Ascending aorta (tissue), 2 donors: ENCODE measurements at regions not wholly inside any gene's neighbourhood (a gene's known extent, or its start where the extent isn't known, plus 50 kb on each side); places are given as distances from the start of the nearest gene placed in this dataset.
A peak's percentile ranks its signal among the peaks of the same experiment; 100 is the strongest.

Source experiments
- DNase-seq, 2 donors: peaks; one replicate each; pipeline ENCODE4 v3.0.0-alpha.2; 2019; ENCODE audit warnings: low spot score in 2 of 2
- H3K27ac ChIP-seq, 2 donors: fragments of 200-600 bp; sonication (generic); one replicate each; pipeline ENCODE4 v1.5.1; 2016 to 2017; ENCODE audit warnings: mild to moderate bottlenecking in 1 of 2
- H3K27me3 ChIP-seq: fragments of 200-600 bp; sonication (generic); one replicate; pipeline ENCODE4 v1.5.1; 2017
- H3K36me3 ChIP-seq, 2 donors: fragments of 200-600 bp; sonication (generic); one replicate each; pipeline ENCODE4 v1.5.1; 2016
- H3K4me1 ChIP-seq, 2 donors: fragments of 200-600 bp; sonication (generic); one replicate each; pipeline ENCODE4 v1.5.1; 2016 to 2017; ENCODE audit warnings: mild to moderate bottlenecking in 1 of 2
- H3K4me3 ChIP-seq, 2 donors: fragments of 200-600 bp; sonication (generic); one replicate each; pipeline ENCODE4 v1.5.1; 2016 to 2017; ENCODE audit warnings: mild to moderate bottlenecking in 1 of 2
- H3K9me3 ChIP-seq, 2 donors: fragments of 200-600 bp; sonication (generic); one replicate each; pipeline ENCODE4 v1.5.1; 2016
- CTCF ChIP-seq, 3 experiments: fragments of 200-600 bp in 2 of 3; fragments of 450-650 bp in 1 of 3; sonication (generic) in 2 of 3; IDR thresholded peaks; one replicate each; pipeline ENCODE4 v1.5.1; 2016 to 2019; ENCODE audit warnings: antibody characterized with exemption in 3 of 3, mild to moderate bottlenecking in 1 of 3, moderate library complexity in 1 of 3
- intact Hi-C: fragments of 100-400 bp; cut with DNase I; formaldehyde crosslinking; loops from one replicate; pipeline ENCODE4 v1.15.1; 2023

GRCh38 chr10:8454357-8454756 lies 399.9 kb downstream of the GATA3 start:
- no peaks in the 10 kb centered on the region for H3K4me1 ChIP-seq
- H3K27me3 ChIP-seq: no peaks in the 10 kb centered on the region
- intact Hi-C loops: no loop called here
- DNase-seq: no peak
- H3K27ac ChIP-seq: no peak overlapping the region
- H3K4me3 ChIP-seq: no peak overlapping the region
- H3K9me3 ChIP-seq: no peaks in the 10 kb centered on the region
- no peak for TF ChIP-seq CTCF (IDR thresholded peaks at IDR 0.05)
- H3K36me3 ChIP-seq: no peaks in the 10 kb centered on the region

DNA sequence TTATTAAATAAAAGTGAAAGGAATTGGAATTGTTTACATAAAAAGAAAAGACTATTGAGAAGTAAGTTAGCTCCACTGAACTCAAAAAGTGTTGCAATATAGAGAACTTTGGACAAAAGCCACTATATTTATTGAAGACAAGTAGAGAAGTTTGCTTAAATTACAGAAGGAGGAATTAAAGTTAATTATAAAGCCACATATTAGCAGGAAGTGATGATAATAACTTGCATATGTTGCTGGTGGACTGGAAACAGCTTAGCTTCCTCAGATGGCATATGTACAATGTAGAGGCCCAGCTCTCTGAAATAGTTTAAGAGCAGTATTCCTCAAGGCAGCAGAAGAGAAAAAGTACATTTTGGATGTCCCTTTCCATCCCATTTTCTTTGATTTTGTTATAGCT lies 400.7 kb downstream of the GATA3 start:
- Histone ChIP-seq H3K9me3 (no peaks in the 10 kb centered on the region), H3K27ac (no peak overlapping the region), H3K36me3 (no peaks in the 10 kb centered on the region), H3K4me3 (no peak overlapping the region), H3K4me1 (no peaks in the 10 kb centered on the region), H3K27me3 (no peaks in the 10 kb centered on the region)
- no peak for DNase-seq
- no peak for TF ChIP-seq CTCF (IDR thresholded peaks at IDR 0.05)
- intact Hi-C loops: no loop called here

DNA sequence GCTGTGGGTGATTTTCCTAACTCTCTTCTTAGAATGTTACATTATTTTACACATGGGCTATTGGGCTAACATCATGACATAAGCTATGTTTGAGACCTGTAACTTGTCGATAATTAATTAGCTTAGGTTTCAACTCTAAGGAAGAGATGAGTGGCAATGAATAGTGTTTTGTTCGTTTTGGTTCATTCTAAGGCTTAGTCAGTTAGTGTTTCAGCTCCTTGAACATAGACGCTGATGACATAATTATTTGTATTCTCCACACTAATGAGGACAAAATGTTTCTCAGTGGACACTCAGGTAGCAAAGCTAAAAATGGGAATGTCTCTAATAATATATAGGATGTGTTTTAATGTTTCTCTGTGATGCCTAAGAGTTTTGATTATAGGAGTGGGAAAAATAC lies 401.9 kb downstream of the GATA3 start:
- H3K36me3 ChIP-seq: no peaks in the 10 kb centered on the region
- DNase-seq: no peak
- intact Hi-C loops: no loop called here
- TF ChIP-seq CTCF (IDR thresholded peaks at IDR 0.05): no peak
- H3K9me3 ChIP-seq: no peaks in the 10 kb centered on the region
- H3K4me1 ChIP-seq: no peaks in the 10 kb centered on the region
- no peak overlapping the region for H3K27ac ChIP-seq
- no peak overlapping the region for H3K4me3 ChIP-seq
- H3K27me3 ChIP-seq: no peaks in the 10 kb centered on the region

DNA sequence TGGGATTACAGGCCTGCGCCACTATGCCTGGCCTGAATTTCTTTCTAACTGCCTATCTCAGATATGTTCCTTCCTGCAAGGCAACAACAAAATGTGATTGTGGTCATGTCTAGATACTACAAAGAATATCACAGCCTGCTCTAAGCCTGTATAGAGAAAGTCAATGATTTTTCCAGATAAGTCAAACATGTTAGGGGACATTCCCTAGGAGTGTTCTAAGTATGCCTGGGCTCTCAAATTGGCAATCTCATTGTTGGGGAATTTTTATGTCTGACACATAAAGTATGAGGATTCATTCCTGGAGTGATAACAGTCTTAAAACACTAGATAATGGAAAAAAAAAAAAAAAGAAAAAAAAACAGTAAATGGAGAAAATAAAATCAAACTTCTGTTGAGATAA lies 406.1 kb downstream of the GATA3 start:
- H3K27me3 ChIP-seq: no peaks in the 10 kb centered on the region
- intact Hi-C loops: no loop called here
- DNase-seq: no peak
- no peak overlapping the region for H3K27ac ChIP-seq
- TF ChIP-seq CTCF (IDR thresholded peaks at IDR 0.05): no peak
- H3K36me3 ChIP-seq: no peaks in the 10 kb centered on the region
- H3K4me1 ChIP-seq: no peaks in the 10 kb centered on the region
- H3K4me3 ChIP-seq: no peak overlapping the region
- no peaks in the 10 kb centered on the region for H3K9me3 ChIP-seq

DNA sequence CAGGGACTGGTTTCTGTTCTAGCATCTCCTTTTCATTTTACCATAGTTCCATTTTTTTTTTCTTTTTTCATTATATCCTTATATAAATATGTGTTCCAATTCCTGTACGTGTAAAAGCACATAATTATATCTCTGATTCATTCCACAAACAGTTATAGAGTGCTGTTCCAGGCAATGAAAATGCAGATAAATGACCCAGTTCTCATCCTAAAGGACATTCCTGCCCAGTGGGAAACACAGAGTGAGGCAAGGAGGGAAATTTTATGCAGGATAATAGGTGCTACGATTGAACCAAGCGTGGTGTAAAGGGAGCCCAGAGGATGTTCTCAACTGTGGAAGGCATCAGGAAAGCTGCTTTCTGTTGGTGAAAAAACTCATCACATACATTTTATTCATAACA lies 408.1 kb downstream of the GATA3 start:
- no peak for DNase-seq
- no peaks in the 10 kb centered on the region for H3K4me1 ChIP-seq

More for the DNA sequence above, 408.1 kb downstream of the GATA3 start:
- Histone ChIP-seq H3K27ac (no peak overlapping the region), H3K9me3 (no peaks in the 10 kb centered on the region), H3K36me3 (no peaks in the 10 kb centered on the region), H3K4me3 (peak overlapping the region in 1 of 2 donors; percentile 36), H3K27me3 (no peaks in the 10 kb centered on the region)
- no peak for TF ChIP-seq CTCF (IDR thresholded peaks at IDR 0.05)
- intact Hi-C loops: no loop called here
